B cell (primary cell): ENCODE measurements at regions not wholly inside any gene's neighbourhood (a gene's known extent, or its start where the extent isn't known, plus 50 kb on each side); places are given as distances from the start of the nearest gene placed in this dataset.

ENCODE experiments used
- ATAC-seq: fragments of 200-7000 bp; cut with Tn5 transposase; one replicate; pipeline ENCODE4 v1.10.0; 2021; ENCODE audit warnings: low read depth, mild to moderate bottlenecking, moderate number of reproducible peaks, moderate library complexity
- CTCF ChIA-PET: fragments of 350-600 bp; sonication (Branson Sonifier 250); formaldehyde crosslinking; loops from one replicate; lab custom pipeline; 2021; ENCODE audit warnings: antibody characterized with exemption, inconsistent platforms; lab: Charles Lee
- POLR2A ChIA-PET: fragments of 350-600 bp; sonication (Branson Sonifier 250); formaldehyde crosslinking; loops from one replicate; lab custom pipeline; 2021; ENCODE audit warnings: antibody characterized with exemption; lab: Charles Lee
- DNase-seq: peaks from one replicate; pipeline ENCODE4 v3.0.0; 2013
- H2AFZ ChIP-seq: 2 replicates; pipeline ENCODE4 v1.6.1; 2012; ENCODE audit warnings: mild to moderate bottlenecking, low read depth, low read length; ENCODE audit not compliant: insufficient read depth, poor library complexity, severe bottlenecking
- H3K27ac ChIP-seq, 2 donors: 1 replicate in 1 of 2; 2 replicates in 1 of 2; pipeline ENCODE4 v1.5.1; 2012 to 2013; ENCODE audit warnings: low read length in 2 of 2, mild to moderate bottlenecking in 2 of 2, moderate library complexity in 1 of 2
- H3K27me3 ChIP-seq, 4 experiments: fragments of 200-600 bp in 1 of 4; sonication (generic) in 1 of 4; replicated peaks in 1 of 4; 1 replicate in 2 of 4; 2 replicates in 2 of 4; pipeline versions ENCODE4 v1.6.1 to v1.7.0; 2013 to 2016; ENCODE audit warnings: low read length in 3 of 4, mild to moderate bottlenecking in 2 of 4, mixed read lengths in 1 of 4, moderate library complexity in 1 of 4; ENCODE audit not compliant: insufficient read depth in 4 of 4, control insufficient read depth in 3 of 4; ENCODE audit errors: control extremely low read depth in 1 of 4
- H3K36me3 ChIP-seq, 2 experiments: replicated peaks in 1 of 2; 1 replicate in 1 of 2; 2 replicates in 1 of 2; pipeline versions ENCODE4 v1.6.1 to v1.7.1; 2013; ENCODE audit warnings: low read length in 1 of 2; ENCODE audit not compliant: insufficient read depth in 2 of 2, control insufficient read depth in 1 of 2; ENCODE audit errors: control extremely low read depth in 1 of 2, extremely low read depth in 1 of 2
- H3K4me1 ChIP-seq, 2 donors: fragments of 200-600 bp in 1 of 2; sonication (generic) in 1 of 2; 1 replicate in 1 of 2; 2 replicates in 1 of 2; pipeline versions ENCODE4 v1.5.1 to v1.6.1; 2013 to 2017; ENCODE audit warnings: low read length in 2 of 2; ENCODE audit not compliant: control insufficient read depth in 2 of 2, insufficient read depth in 2 of 2
- H3K4me2 ChIP-seq: replicated peaks from 2 replicates; pipeline ENCODE3; 2012; ENCODE audit warnings: mild to moderate bottlenecking, low read depth, low read length; ENCODE audit not compliant: poor library complexity, severe bottlenecking
- H3K4me3 ChIP-seq, 5 experiments: fragments of 200-600 bp in 1 of 5; sonication (generic) in 1 of 5; 1 replicate in 3 of 5; 2 replicates in 2 of 5; pipeline versions ENCODE4 v1.5.1 to v1.7.0; 2011 to 2016; ENCODE audit warnings: low read length in 4 of 5, mild to moderate bottlenecking in 4 of 5, low read depth in 2 of 5, control low read depth in 1 of 5, moderate library complexity in 1 of 5; ENCODE audit not compliant: insufficient read depth in 1 of 5; ENCODE audit errors: control extremely low read depth in 1 of 5, extremely low read depth in 1 of 5
- H3K79me2 ChIP-seq: fragments of 200-600 bp; sonication (generic); one replicate; pipeline ENCODE4 v1.6.0; 2016; ENCODE audit warnings: low read length; ENCODE audit not compliant: control insufficient read depth, insufficient read depth
- H3K9ac ChIP-seq: fragments of 200-600 bp; sonication (generic); 2 replicates; pipeline ENCODE4 v1.6.1; 2017; ENCODE audit warnings: mild to moderate bottlenecking, low read length, moderate library complexity
- H3K9me3 ChIP-seq, 3 donors: one replicate each; pipeline versions ENCODE4 v1.6.1 to v1.7.1; 2013; ENCODE audit warnings: low read length in 2 of 3; ENCODE audit not compliant: control insufficient read depth in 2 of 3, insufficient read depth in 1 of 3; ENCODE audit errors: control extremely low read depth in 1 of 3
- H4K20me1 ChIP-seq: 2 replicates; pipeline ENCODE4 v1.6.0; 2012; ENCODE audit warnings: mild to moderate bottlenecking, low read length; ENCODE audit not compliant: insufficient read depth, control insufficient read depth, poor library complexity, severe bottlenecking
- H3K27ac Mint-ChIP-seq: one replicate; pipeline ENCODE4 v1.8.0; 2021; ENCODE audit warnings: mixed read lengths
- H3K27me3 Mint-ChIP-seq: one replicate; pipeline ENCODE4 v1.8.0; 2021; ENCODE audit warnings: mixed read lengths
- H3K4me1 Mint-ChIP-seq: one replicate; pipeline ENCODE4 v1.8.0; 2021; ENCODE audit warnings: mixed read lengths
- H3K4me3 Mint-ChIP-seq: one replicate; pipeline ENCODE4 v1.8.0; 2021; ENCODE audit warnings: mixed read lengths
- H3K9me3 Mint-ChIP-seq: one replicate; pipeline ENCODE4 v1.8.0; 2022; ENCODE audit warnings: mixed read lengths; ENCODE audit not compliant: insufficient read depth
- EZH2 ChIP-seq: IDR thresholded peaks from 2 replicates; pipeline ENCODE4 v1.6.1; 2012; ENCODE audit warnings: borderline replicate concordance, low read depth, mild to moderate bottlenecking, moderate library complexity, low read length; ENCODE audit not compliant: insufficient read depth, poor library complexity, severe bottlenecking
- WGBS: methylation state at CpG from one replicate; pipeline ENCODE4 v1.1.5; 2013; ENCODE audit warnings: missing lambda C conversion rate; ENCODE audit not compliant: insufficient coverage; 5-methylcytosine and 5-hydroxymethylcytosine counted together
- intact Hi-C: fragments of 100-400 bp; cut with micrococcal nuclease; formaldehyde crosslinking; loops from one replicate; pipeline ENCODE4 v1.10.0; 2022
- TF ChIP-seq, protein P1 (sequence below): fragments of 200-600 bp; IDR thresholded peaks from one replicate; pipeline ENCODE4 v1.8.0; 2022; ENCODE audit warnings: antibody characterized with exemption, mild to moderate bottlenecking

DNA sequence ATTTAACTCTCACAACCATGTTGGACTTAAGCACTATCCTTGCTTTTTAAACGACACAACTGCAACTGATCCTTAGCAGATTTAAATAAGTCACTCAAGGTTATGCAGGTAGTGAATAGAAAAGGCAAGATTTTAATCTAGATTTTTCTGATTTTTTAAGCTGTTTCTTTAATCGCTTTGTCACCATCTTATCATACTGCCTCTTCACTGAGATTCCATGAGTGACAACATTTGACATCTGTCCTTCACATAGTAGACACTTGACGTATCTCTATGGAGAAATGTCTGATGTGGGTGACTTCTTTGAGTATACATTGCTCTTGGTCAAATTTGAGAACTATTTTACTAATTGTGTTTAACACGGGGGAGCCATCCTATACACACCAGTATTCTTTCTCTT is 839.7 kb downstream of the GATA3 start:
- Histone ChIP-seq H3K4me2 (no peak overlapping the region), H3K9me3 (no peaks in the 10 kb centered on the region), H3K36me3 (no peaks in the 10 kb centered on the region), H3K27ac (no peak overlapping the region), H2AFZ (no peak overlapping the region), H3K79me2 (no peaks in the 10 kb centered on the region), H3K27me3 (no peaks in the 10 kb centered on the region), H3K9ac (no peak overlapping the region), H3K4me3 (no peak overlapping the region), H4K20me1 (no peaks in the 10 kb centered on the region), H3K4me1 (no peaks in the 10 kb centered on the region)
- H3K27me3 Mint-ChIP-seq, result no peaks in the 10 kb centered on the region
- DNase-seq, result no peak
- intact Hi-C loops, result no loop called here
- no peak for ATAC-seq
- POLR2A ChIA-PET, result no interaction called here
- CTCF ChIA-PET, result no interaction called here
- no peak overlapping the region for H3K4me3 Mint-ChIP-seq
- no peak overlapping the region for H3K27ac Mint-ChIP-seq
- peaks cover 2% of the 10 kb centered on the region for H3K9me3 Mint-ChIP-seq
- WGBS, result no CpG with 5 or more reads among the region's 4 CpGs
- TF ChIP-seq, protein P1, sequence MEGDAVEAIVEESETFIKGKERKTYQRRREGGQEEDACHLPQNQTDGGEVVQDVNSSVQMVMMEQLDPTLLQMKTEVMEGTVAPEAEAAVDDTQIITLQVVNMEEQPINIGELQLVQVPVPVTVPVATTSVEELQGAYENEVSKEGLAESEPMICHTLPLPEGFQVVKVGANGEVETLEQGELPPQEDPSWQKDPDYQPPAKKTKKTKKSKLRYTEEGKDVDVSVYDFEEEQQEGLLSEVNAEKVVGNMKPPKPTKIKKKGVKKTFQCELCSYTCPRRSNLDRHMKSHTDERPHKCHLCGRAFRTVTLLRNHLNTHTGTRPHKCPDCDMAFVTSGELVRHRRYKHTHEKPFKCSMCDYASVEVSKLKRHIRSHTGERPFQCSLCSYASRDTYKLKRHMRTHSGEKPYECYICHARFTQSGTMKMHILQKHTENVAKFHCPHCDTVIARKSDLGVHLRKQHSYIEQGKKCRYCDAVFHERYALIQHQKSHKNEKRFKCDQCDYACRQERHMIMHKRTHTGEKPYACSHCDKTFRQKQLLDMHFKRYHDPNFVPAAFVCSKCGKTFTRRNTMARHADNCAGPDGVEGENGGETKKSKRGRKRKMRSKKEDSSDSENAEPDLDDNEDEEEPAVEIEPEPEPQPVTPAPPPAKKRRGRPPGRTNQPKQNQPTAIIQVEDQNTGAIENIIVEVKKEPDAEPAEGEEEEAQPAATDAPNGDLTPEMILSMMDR, result no peak
- H3K4me1 Mint-ChIP-seq, result no peaks in the 10 kb centered on the region

DNA sequence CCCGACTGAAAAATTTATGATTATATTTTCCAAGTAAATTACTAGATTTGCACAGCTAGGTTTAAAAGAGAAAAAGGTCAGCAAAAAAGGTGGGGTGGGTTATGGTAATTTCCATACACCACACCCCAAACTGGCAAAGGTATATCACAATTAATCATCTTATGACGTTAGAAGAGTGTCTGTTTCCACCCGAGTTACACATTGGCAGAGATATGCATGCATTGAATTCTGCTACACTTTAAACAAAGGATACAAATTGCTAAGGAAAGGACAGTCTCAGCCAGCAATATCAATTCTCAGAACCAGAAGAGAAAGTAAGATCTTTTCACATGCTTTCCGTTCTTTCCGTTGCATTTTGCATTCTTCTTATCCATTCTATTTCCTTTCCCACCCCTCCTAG is 843.3 kb downstream of the GATA3 start:
- DNase-seq (no peak), ATAC-seq (no peak)
- WGBS, result 91% methylated on average over 4 of the region's 5 CpGs
- no peaks in the 10 kb centered on the region for H3K9me3 Mint-ChIP-seq
- no peak overlapping the region for H3K9ac ChIP-seq
- H3K36me3 ChIP-seq, result no peaks in the 10 kb centered on the region
- no peak overlapping the region for H2AFZ ChIP-seq
- H3K27ac Mint-ChIP-seq, result no peak overlapping the region
- no peaks in the 10 kb centered on the region for H3K27me3 ChIP-seq
- H3K9me3 ChIP-seq, result no peaks in the 10 kb centered on the region
- ChIA-PET CTCF (no interaction called here), POLR2A (no interaction called here)
- H3K4me3 Mint-ChIP-seq, result no peak overlapping the region
- no peaks in the 10 kb centered on the region for H3K4me1 ChIP-seq
- H4K20me1 ChIP-seq, result no peaks in the 10 kb centered on the region
- H3K4me2 ChIP-seq, result no peak overlapping the region
- no peak for TF ChIP-seq EZH2
- TF ChIP-seq, protein P1, result no peak
- H3K27ac ChIP-seq, result no peak overlapping the region
- intact Hi-C loops, result no loop called here
- H3K27me3 Mint-ChIP-seq, result no peaks in the 10 kb centered on the region
- no peaks in the 10 kb centered on the region for H3K79me2 ChIP-seq
- H3K4me3 ChIP-seq, result no peak overlapping the region
- H3K4me1 Mint-ChIP-seq, result no peaks in the 10 kb centered on the region
